Transverse colon (tissue), 4 donors: ENCODE measurements at regions not wholly inside any gene's neighbourhood (a gene's known extent, or its start where the extent isn't known, plus 50 kb on each side); places are given as distances from the start of the nearest gene placed in this dataset.

Experiments
- DNase-seq: peaks from one replicate; pipeline ENCODE4 v3.0.0-alpha.2; 2019
- H3K27ac ChIP-seq, 4 donors: fragments of 200-600 bp; sonication (generic); 2 replicates each; pipeline ENCODE4 v1.5.1; 2016 to 2018; ENCODE audit warnings: inconsistent platforms in 4 of 4
- H3K27me3 ChIP-seq: fragments of 200-600 bp; sonication (generic); 2 replicates; pipeline ENCODE4 v1.5.1; 2017; ENCODE audit warnings: inconsistent platforms
- H3K36me3 ChIP-seq, 4 donors: fragments of 200-600 bp; sonication (generic); 2 replicates each; pipeline ENCODE4 v1.5.1; 2017 to 2019; ENCODE audit warnings: inconsistent platforms in 4 of 4
- H3K4me1 ChIP-seq, 4 donors: fragments of 200-600 bp; sonication (generic); 2 replicates each; pipeline ENCODE4 v1.5.1; 2017 to 2020; ENCODE audit warnings: inconsistent platforms in 4 of 4
- H3K4me3 ChIP-seq, 4 donors: fragments of 200-600 bp; sonication (generic); 1 replicate in 1 of 4; 2 replicates in 3 of 4; pipeline versions ENCODE4 v1.5.1 to v1.6.1; 2017 to 2019; ENCODE audit warnings: inconsistent platforms in 4 of 4
- H3K9me3 ChIP-seq, 2 donors: fragments of 200-600 bp; sonication (generic); 2 replicates each; pipeline ENCODE4 v1.5.1; 2017 to 2019; ENCODE audit warnings: inconsistent platforms in 2 of 2
- CTCF ChIP-seq, 5 experiments: fragments of 200-600 bp in 3 of 5; fragments of 450-650 bp in 2 of 5; sonication (generic) in 3 of 5; IDR thresholded peaks; 1 replicate in 2 of 5; 2 replicates in 3 of 5; pipeline ENCODE4 v1.5.1; 2016 to 2017; ENCODE audit warnings: antibody characterized with exemption in 5 of 5, inconsistent platforms in 3 of 5, mild to moderate bottlenecking in 2 of 5, moderate library complexity in 1 of 5
- EP300 ChIP-seq: sonication (generic); formaldehyde crosslinking; IDR thresholded peaks from one replicate; pipeline ENCODE4 v1.6.1; 2017; ENCODE audit warnings: antibody characterized with exemption, low read depth
- POLR2A ChIP-seq: fragments of 450-650 bp; IDR thresholded peaks from one replicate; pipeline ENCODE4 v1.6.1; 2016; ENCODE audit warnings: antibody characterized with exemption, mild to moderate bottlenecking, moderate library complexity
- POLR2AphosphoS5 ChIP-seq, 3 donors: sonication (generic); formaldehyde crosslinking; IDR thresholded peaks; one replicate each; pipeline ENCODE4 v1.6.1; 2016; ENCODE audit warnings: antibody characterized with exemption in 3 of 3
- whole genome bisulfite sequencing, 2 donors: methylation state at CpG; one replicate each; pipeline ENCODE4 v1.1.5; 2018; ENCODE audit warnings: low coverage in 1 of 2; 5-methylcytosine and 5-hydroxymethylcytosine counted together
- in situ Hi-C, 4 donors: fragments of 200-750 bp; cut with MboI; loops; one replicate each; pipeline versions ENCODE4 v1.15.0 to v1.15.1; 2017; ENCODE audit warnings: low sequenced_read_pairs in 3 of 4, low pct_ligation_motif_present in 1 of 4, low pct_unique_long_range_greater_than_20kb in 1 of 4
- intact Hi-C: fragments of 100-400 bp; cut with DNase I; formaldehyde crosslinking; loops from one replicate; pipeline ENCODE4 v1.15.1; 2023; ENCODE audit warnings: low total_unique reads

GRCh38 chr1:25082216-25082899 is 149.9 kb downstream of the SYF2 start:
- TF ChIP-seq POLR2A (no peak), CTCF (IDR thresholded peaks at IDR 0.05) (no peak), EP300 (no peak), POLR2AphosphoS5 (IDR thresholded peaks at IDR 0.05) (no peak)
- H3K36me3 ChIP-seq, result no peaks in the 10 kb centered on the region
- H3K4me3 ChIP-seq, result no peak overlapping the region
- no peaks in the 10 kb centered on the region for H3K4me1 ChIP-seq
- H3K9me3 ChIP-seq, result no peaks in the 10 kb centered on the region
- no peak overlapping the region for H3K27ac ChIP-seq
- DNase-seq, result no peak
- WGBS, 2 donors, result 90 to 100% methylated on average over 1 to 21 of the region's 25 CpGs
- intact Hi-C loops (no loop called here), in situ Hi-C loops (no loop called here)
- H3K27me3 ChIP-seq, result no peaks in the 10 kb centered on the region

- TF ChIP-seq POLR2A (no peak), POLR2AphosphoS5 (IDR thresholded peaks at IDR 0.05) (no peak), CTCF (IDR thresholded peaks at IDR 0.05) (no peak), EP300 (no peak)
- in situ Hi-C loops, result no loop called here
- Histone ChIP-seq H3K36me3 (no peaks in the 10 kb centered on the region), H3K4me3 (no peak overlapping the region), H3K27ac (no peak overlapping the region), H3K4me1 (no peaks in the 10 kb centered on the region), H3K27me3 (no peaks in the 10 kb centered on the region), H3K9me3 (no peaks in the 10 kb centered on the region)
- intact Hi-C loops, result no loop called here
- 90% methylated on average over 2 of the region's 2 CpGs; no CpG with 5 or more reads in 1 of the 2 donors for WGBS, 2 donors
- DNase-seq, result no peak
These were observed 150.8 kb downstream of the SYF2 start for GRCh38 chr1:25081496-25081895.

- WGBS, 2 donors, result 68 to 74% methylated on average over 4 to 8 of the region's 8 CpGs
- no peak for DNase-seq
- TF ChIP-seq POLR2A, result no peak
- no peak for TF ChIP-seq EP300
- no peak for TF ChIP-seq POLR2AphosphoS5 (IDR thresholded peaks at IDR 0.05)
- TF ChIP-seq CTCF (IDR thresholded peaks at IDR 0.05), result no peak
- Histone ChIP-seq H3K9me3 (no peaks in the 10 kb centered on the region), H3K27ac (no peak overlapping the region), H3K4me1 (no peaks in the 10 kb centered on the region), H3K27me3 (no peaks in the 10 kb centered on the region), H3K4me3 (no peak overlapping the region), H3K36me3 (no peaks in the 10 kb centered on the region)
- intact Hi-C loops, result no loop called here
- in situ Hi-C loops, result no loop called here
These were observed 150.5 kb upstream of the RUNX3 start for GRCh38 chr1:25080294-25081209.

- in situ Hi-C loops (no loop called here), intact Hi-C loops (no loop called here)
- Histone ChIP-seq H3K4me1 (no peaks in the 10 kb centered on the region), H3K27ac (no peak overlapping the region), H3K4me3 (no peak overlapping the region), H3K36me3 (no peaks in the 10 kb centered on the region), H3K27me3 (no peaks in the 10 kb centered on the region), H3K9me3 (no peaks in the 10 kb centered on the region)
- TF ChIP-seq EP300, result no peak
- no peak for TF ChIP-seq POLR2AphosphoS5 (IDR thresholded peaks at IDR 0.05)
- TF ChIP-seq POLR2A, result no peak
- TF ChIP-seq CTCF (IDR thresholded peaks at IDR 0.05), result no peak
- no peak for DNase-seq
These were observed 149.0 kb upstream of the RUNX3 start for GRCh38 chr1:25079048-25079447.
